ENCODE measurements at regions not wholly inside any gene's neighbourhood (a gene's known extent, or its start where the extent isn't known, plus 50 kb on each side); places are given as distances from the start of the nearest gene placed in this dataset.

DNA sequence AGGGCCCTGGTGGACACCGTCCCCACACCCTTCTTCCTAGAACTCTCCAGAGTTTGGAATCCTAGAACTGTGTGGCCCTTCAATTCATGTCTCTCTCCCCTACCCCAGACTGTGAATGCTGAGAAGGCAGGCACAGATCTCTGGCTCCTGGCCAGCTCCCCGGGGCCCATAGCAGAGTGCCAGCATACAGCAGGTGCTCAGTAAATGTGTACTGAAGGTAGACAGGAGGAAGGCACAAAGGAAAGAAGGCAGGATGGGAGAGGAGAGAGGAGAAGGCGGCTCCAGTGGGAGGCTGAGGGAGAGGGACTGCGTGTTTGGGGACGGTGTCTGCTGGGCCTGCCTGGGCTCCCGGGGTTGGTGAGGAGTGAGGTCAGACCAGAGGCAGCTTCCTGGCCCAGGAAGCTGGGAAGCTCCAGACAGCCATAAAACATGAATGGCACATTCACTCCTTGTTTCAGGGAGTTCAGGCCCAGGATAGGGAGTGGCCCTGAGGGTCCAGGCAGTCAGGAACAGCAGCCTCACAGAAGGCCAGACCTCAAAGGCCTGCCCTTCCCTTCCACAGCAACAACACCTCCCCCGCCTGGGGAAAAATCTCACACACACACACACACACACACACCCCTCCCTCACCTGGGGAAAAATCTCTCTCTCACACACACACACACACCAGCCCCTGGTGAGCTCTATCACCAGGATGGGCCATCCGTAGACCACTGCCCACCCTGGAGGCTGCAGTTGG lies 137.1 kb upstream of the PRR20G start:
- DNase-seq (ENCODE audit: low spot score): no peak
- TF ChIP-seq, protein P1, sequence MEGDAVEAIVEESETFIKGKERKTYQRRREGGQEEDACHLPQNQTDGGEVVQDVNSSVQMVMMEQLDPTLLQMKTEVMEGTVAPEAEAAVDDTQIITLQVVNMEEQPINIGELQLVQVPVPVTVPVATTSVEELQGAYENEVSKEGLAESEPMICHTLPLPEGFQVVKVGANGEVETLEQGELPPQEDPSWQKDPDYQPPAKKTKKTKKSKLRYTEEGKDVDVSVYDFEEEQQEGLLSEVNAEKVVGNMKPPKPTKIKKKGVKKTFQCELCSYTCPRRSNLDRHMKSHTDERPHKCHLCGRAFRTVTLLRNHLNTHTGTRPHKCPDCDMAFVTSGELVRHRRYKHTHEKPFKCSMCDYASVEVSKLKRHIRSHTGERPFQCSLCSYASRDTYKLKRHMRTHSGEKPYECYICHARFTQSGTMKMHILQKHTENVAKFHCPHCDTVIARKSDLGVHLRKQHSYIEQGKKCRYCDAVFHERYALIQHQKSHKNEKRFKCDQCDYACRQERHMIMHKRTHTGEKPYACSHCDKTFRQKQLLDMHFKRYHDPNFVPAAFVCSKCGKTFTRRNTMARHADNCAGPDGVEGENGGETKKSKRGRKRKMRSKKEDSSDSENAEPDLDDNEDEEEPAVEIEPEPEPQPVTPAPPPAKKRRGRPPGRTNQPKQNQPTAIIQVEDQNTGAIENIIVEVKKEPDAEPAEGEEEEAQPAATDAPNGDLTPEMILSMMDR (IDR thresholded peaks at IDR 0.05; ENCODE audit: extremely low read depth, missing control alignments): no peak

DNA sequence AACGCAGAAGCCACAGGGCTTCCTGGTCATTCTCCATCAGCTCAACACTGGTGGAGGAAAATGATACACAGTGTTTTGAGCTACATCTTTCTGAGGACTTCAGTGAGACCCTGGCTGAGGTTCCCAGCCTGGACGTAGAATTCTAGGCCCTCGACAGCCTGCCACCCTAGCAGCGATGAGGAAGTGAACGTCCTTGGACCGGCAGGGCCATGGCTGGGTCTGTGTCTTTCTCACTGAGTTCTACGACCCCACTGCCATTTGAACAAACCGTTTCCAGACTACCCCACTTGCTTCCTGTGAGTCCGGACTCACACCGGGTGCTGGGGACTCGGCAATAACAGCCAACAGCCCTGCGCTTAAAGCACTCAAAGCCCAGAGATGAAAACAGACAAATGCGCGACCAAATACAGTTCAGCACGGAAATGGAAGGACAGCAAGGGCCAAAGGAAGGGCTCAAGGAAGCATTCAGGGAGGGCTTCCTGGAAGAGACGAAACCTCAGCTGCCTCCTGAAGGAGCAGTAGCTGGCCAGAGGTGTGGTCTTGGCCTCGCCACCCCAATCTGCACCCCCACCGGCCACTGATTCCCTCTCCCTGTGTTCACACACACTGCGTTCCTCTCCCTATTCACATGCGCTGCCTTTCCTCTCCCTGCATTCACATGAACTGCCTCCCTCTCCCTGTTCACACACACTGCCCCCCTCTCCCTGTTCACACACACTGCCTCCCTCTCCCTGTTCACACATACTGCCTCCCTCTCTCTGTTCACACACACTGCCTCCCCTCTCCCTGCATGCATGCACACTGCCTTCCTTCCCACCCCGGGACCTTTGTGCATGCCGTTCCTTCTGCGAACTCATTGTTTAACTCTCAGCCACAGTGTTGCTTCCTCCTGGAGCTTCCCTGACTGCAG lies 136.3 kb upstream of the PRR20G start:
- TF ChIP-seq, protein P1 (IDR thresholded peaks at IDR 0.05; ENCODE audit: extremely low read depth, missing control alignments): no peak
- no peak for DNase-seq (ENCODE audit: low spot score)

DNA sequence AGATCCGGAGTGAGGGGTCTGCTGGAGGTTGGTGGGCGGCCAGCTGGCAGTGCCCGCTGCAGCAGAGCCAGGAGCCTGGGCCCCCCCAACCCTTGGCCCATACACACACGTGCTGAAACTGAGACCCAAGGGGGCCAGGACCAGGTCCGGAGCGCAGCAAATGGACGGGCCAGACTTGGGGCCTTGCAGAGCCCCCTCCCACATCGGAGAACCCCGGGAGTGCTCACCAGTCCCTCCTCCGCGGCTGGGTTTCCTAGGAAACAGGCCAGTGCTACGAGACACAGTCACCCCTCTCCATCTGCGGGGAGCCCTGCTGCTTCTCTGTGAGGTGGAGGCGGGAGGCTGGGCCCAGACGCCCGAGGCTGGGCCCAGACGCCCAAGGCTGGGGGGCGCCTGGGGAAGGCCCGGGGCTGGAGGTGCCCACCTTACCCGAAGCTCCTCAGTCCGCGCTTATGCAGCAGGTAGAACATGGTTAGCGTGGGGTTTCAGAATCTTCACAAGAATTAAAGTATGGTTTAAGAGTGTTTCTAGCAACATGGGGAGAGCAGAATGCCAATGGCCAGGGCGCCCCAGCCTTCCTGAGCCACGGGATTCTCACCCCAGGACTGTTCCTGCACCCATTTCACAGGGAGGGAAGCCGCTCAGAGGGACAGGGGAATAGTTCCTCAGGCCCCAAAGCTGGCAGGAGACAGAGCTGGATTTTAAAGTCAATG lies 135.0 kb upstream of the PRR20G start:
- TF ChIP-seq, protein P1 (IDR thresholded peaks at IDR 0.05; ENCODE audit: extremely low read depth, missing control alignments): no peak
- no peak for DNase-seq (ENCODE audit: low spot score)

DNA sequence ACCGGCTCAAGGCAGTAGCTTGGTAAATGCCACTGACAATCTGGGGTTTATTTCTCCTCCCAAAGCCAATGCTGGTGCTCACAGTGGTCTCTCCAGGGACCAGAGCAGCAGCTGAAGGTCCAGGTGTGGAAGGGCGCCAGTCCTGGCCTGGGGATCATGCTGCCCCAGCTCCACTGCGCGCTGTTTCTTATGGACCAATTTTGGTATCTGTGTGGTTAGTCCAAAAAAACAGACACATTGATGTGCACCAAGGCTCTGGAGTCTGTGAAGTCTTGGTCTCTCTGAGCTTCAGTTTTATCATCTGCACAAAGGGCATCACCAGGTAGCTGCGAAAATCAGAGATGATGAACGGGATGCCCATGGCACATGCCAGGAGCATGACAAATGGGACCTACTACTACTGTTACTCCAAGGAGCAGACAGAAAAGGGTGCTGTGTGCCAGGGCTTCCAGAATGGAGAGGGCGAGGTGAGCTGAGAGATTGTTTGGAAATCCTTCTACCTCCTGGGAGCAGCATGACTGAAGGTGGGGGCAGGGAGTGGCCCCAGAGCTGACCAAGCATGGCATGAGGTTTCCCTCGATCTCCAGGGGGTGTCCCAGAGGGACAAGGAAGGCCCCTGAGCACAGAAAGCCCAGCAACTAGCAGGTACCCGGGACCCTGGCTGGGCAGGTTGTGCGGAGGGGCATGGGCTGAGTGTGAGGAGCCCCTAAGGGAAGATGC lies 134.3 kb upstream of the PRR20G start:
- TF ChIP-seq, protein P1 (IDR thresholded peaks at IDR 0.05; ENCODE audit: extremely low read depth, missing control alignments): no peak
- DNase-seq (ENCODE audit: low spot score): no peak

DNA sequence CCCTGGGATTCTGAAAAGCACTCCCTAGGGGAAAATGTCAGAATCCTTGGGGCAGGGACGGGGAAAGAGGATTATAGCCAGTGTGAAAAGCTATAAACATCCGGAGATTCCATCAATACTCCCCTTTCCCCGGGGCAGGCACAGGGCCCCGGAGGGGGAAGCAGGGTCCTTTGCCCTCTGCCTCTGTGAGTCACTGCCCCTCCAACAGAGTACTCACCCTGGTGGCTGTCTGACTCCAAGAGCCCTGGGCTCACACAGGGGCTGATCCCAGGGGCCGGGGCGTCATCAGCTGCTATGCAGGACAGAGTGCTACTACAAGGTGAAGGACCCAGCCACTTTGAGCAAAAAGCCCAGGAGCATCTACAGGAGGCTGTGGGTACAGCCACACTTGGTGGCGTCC lies 133.0 kb upstream of the PRR20G start:
- TF ChIP-seq, protein P1 (IDR thresholded peaks at IDR 0.05; ENCODE audit: extremely low read depth, missing control alignments): no peak
- DNase-seq (ENCODE audit: low spot score): no peak

DNA sequence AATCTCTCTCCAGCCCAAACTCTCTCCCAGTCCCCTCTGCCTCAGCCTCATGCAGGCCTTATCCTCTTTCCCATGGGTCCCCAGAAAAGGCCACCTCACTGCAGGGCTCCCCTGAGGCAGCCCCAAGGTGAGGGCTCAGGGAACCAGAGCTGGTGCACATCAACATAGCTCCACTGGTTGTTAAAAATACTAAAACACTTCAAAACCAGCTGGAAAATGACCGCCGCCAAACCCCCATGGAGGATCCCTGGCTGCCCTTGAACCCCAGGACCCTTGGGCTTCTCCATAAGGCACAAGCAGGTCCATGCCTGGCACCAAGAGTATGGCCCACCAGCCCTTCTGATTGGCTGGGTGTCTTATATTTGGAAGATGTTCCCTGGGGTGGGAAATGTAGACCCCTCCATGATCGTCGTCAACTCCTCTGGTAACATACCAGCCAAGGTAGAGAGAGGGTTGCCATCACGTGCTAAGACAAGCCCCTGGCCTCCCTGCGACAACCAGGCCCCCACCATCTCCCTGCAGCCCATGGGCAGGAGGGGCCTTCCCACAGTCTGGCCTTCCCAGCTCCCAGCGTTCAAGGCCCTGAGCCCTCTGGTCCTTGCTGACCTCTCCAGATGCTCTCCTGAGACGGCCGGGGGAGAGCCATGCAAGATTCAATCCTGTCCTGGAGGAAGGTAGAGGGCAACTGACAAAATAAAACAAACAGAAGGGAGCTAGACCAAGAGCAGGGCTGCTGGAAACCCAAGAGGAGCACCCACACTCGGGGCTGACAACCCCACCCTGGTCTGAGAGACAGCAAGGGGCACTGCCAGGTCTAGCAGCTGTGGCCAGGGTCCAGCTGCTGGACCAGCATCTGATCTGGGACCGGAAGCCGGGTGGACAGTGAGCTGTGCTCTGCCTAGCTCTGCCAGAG lies 132.1 kb upstream of the PRR20G start:
- TF ChIP-seq, protein P1 (IDR thresholded peaks at IDR 0.05; ENCODE audit: extremely low read depth, missing control alignments): no peak

More for the DNA sequence above, 132.1 kb upstream of the PRR20G start:
- DNase-seq (ENCODE audit: low spot score): no peak

Measured in GM20000 (cell line).